ENCODE measurements at regions not wholly inside any gene's neighbourhood (a gene's known extent, or its start where the extent isn't known, plus 50 kb on each side); places are given as distances from the start of the nearest gene placed in this dataset.

GRCh38 chr9:89754193-89754592, 149.4 kb downstream of the GADD45G start:
- TF ChIP-seq SIN3A (IDR thresholded peaks at IDR 0.05; ENCODE audit: borderline replicate concordance, low read depth, low read length) (no peak), POLR2AphosphoS5 (IDR thresholded peaks at IDR 0.05; ENCODE audit: low read depth, low read length) (no peak), ZBTB33 (IDR thresholded peaks at IDR 0.05; ENCODE audit: borderline replicate concordance, low read depth) (no peak), CTCF (IDR thresholded peaks at IDR 0.05) (no peak), TAF1 (IDR thresholded peaks at IDR 0.05; ENCODE audit: borderline replicate concordance, low read depth, low read length) (no peak), EP300 (IDR thresholded peaks at IDR 0.05; ENCODE audit: borderline replicate concordance in 1 of 2, low read depth in 1 of 2, low read length in 1 of 2) (no peak), REST (IDR thresholded peaks at IDR 0.05; ENCODE audit: low read depth, low read length) (no peak), RAD21 (IDR thresholded peaks at IDR 0.05; ENCODE audit: low read length) (no peak), USF1 (IDR thresholded peaks at IDR 0.05; ENCODE audit: borderline replicate concordance, low read depth) (no peak), TEAD4 (IDR thresholded peaks at IDR 0.05; ENCODE audit: borderline replicate concordance, insufficient read depth) (no peak), USF2 (IDR thresholded peaks at IDR 0.05; ENCODE audit: borderline replicate concordance, low read depth, low read length) (no peak)

All from SK-N-SH (cell line).